Esophagus squamous epithelium (tissue), 4 donors: ENCODE measurements at regions not wholly inside any gene's neighbourhood (a gene's known extent, or its start where the extent isn't known, plus 50 kb on each side); places are given as distances from the start of the nearest gene placed in this dataset.

Experiments used
- CTCF ChIP-seq, 6 experiments: fragments of 450-650 bp in 4 of 6; fragments of 200-600 bp in 2 of 6; sonication (generic) in 2 of 6; IDR thresholded peaks; one replicate each; pipeline ENCODE4 v1.5.1; 2016 to 2019; ENCODE audit warnings: antibody characterized with exemption in 6 of 6, mild to moderate bottlenecking in 4 of 6, moderate library complexity in 4 of 6
- POLR2A ChIP-seq, 4 donors: fragments of 450-650 bp; IDR thresholded peaks; one replicate each; pipeline ENCODE4 v1.6.1; 2017; ENCODE audit warnings: antibody characterized with exemption in 4 of 4, mild to moderate bottlenecking in 4 of 4, moderate library complexity in 3 of 4

- TF ChIP-seq POLR2A (IDR thresholded peaks at IDR 0.05) (no peak), CTCF (IDR thresholded peaks at IDR 0.05) (no peak)
Measured at GRCh38 chr6:105757512-105758200, 328.5 kb upstream of the PRDM1 start.
